ENCODE measurements at regions not wholly inside any gene's neighbourhood (a gene's known extent, or its start where the extent isn't known, plus 50 kb on each side); places are given as distances from the start of the nearest gene placed in this dataset.
A peak's percentile ranks its signal among the peaks of the same experiment; 100 is the strongest.

- H3K4me1 ChIP-seq (replicated peaks in 1 of 2), result peaks cover 4 to 6% of the 10 kb centered on the region in 2 donors
- in situ Hi-C loops (cut with MboI; ENCODE audit: low pct_unique_long_range_greater_than_20kb in 2 of 9, low sequenced_read_pairs in 9 of 9, unreplicated experiment in 9 of 9), result loop anchor here in 1 of 9 experiments (25.0 kb wide), 1 partner anchor 305 kb away; no protein-coding TSS in a partner anchor
- no peak overlapping the region for H3K4me3 ChIP-seq
- no peak overlapping the region for H3K27ac ChIP-seq
- WGBS, 10 experiments, result 60 to 100% (median 87%) methylated on average over 1 to 8 of the region's 10 CpGs; no CpG with 5 or more reads in 3 of the 10 experiments
- ATAC-seq (replicated peaks in 6 of 8), result no peak
Measured at GRCh38 chr20:48307277-48307676, 520.5 kb downstream of the PREX1 start.

DNA sequence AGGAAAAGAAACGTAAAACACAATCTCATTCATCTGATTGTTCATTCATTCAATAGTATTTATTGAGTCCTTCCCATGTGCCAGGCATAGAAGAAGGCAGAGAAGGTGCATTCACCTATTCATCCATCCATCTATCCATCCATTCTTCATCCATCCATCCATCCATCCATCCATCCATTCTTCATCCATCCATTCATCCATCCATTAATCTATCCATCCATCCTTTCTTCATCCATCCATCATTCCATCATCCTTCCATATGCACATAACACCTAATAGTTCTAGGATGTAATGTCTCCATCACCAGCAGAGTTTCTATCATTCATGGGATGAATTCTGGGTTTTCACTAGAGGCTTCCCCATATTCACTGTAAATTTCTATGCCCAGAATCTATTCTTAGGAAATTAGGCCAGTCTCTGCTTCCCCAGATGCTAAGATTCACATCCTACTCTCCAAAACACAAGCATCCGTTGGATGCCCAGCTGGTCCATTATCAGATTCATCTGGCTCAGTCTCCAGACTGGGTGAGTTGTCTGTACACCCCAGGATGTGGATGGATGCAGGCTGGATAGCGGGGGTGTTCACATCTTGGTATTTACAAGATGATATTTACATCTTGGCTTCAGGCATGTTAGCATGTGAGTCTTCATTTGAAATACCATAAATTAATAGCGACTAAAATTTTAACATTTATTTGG is 517.7 kb upstream of the SULF2 start:
- in situ Hi-C loops (cut with MboI; ENCODE audit: low pct_unique_long_range_greater_than_20kb in 2 of 9, low sequenced_read_pairs in 9 of 9, unreplicated experiment in 9 of 9), result loop anchor here in 1 of 9 experiments (25.0 kb wide), 1 partner anchor 309 kb away; no protein-coding TSS in a partner anchor
- ATAC-seq (replicated peaks in 6 of 8), result peak in 1 of 8 experiments; percentile 26

GRCh38 chr20:48302149-48302548 is 516.9 kb upstream of the SULF2 start:
- Histone ChIP-seq H3K4me1 (replicated peaks in 1 of 2) (peaks cover 0 to 6% of the 10 kb centered on the region in 2 donors), H3K4me3 (no peak overlapping the region), H3K27ac (no peak overlapping the region)
- no peak for ATAC-seq (replicated peaks in 6 of 8)
- in situ Hi-C loops (cut with MboI; ENCODE audit: low pct_unique_long_range_greater_than_20kb in 2 of 9, low sequenced_read_pairs in 9 of 9, unreplicated experiment in 9 of 9), result loop anchor here in 1 of 9 experiments (25.0 kb wide), 1 partner anchor 310 kb away; no protein-coding TSS in a partner anchor

More for the DNA sequence above, 517.7 kb upstream of the SULF2 start:
- Histone ChIP-seq H3K4me1 (replicated peaks in 1 of 2) (peaks cover 0 to 6% of the 10 kb centered on the region in 2 donors), H3K4me3 (no peak overlapping the region), H3K27ac (no peak overlapping the region)
- 20 to 100% (median 86%) methylated on average over 2 to 4 of the region's 4 CpGs; no CpG with 5 or more reads in 1 of the 10 experiments for whole genome bisulfite sequencing, 10 experiments

DNA sequence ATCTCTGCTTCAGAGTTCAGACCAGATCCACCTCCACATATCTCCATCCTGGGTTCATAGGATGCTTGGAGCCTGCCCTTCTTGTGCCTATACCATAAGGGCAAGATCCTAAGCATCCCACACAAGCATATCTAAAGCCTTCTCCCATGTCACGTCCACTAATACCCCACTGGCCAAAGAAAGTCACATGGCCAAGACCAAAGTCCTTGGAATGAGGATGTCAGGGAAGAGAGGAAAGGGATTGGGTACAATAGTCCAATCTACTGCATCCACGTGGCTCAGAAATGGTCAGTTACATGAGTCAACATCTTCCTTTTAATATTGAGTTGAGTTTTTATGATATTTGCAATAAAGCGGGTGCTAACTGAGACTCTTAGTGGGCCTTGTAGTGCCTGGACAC is 515.9 kb upstream of the SULF2 start:
- Histone ChIP-seq H3K4me3 (no peak overlapping the region), H3K27ac (no peak overlapping the region), H3K4me1 (replicated peaks in 1 of 2) (peaks cover 0 to 8% of the 10 kb centered on the region in 2 donors)
- in situ Hi-C loops (cut with MboI; ENCODE audit: low pct_unique_long_range_greater_than_20kb in 2 of 9, low sequenced_read_pairs in 9 of 9, unreplicated experiment in 9 of 9), result loop anchor here in 1 of 9 experiments (25.0 kb wide), 1 partner anchor 311 kb away; no protein-coding TSS in a partner anchor
- WGBS, 10 experiments, result 50 to 100% (median 83%) methylated on average over 1 to 3 of the region's 3 CpGs; no CpG with 5 or more reads in 3 of the 10 experiments
- no peak for ATAC-seq (replicated peaks in 6 of 8)

DNA sequence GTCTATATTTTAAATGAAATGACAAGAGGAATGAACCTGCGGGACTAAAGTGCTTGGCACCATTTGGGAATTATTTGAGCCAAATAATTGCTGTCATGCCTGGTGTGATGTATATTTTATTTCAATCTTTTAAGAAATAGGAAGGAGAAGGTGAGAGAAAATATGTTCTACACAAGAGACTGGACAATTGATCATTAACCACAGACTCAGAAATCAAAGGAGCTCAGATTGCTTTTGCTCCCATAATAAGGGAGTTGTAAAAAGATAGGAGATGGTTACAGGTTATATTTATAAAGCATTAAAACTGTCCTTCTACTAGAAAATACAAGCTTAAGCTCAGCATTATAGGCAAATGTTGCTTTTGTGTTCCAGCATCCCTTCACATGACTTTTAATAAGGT is 515.2 kb upstream of the SULF2 start:
- Histone ChIP-seq H3K4me1 (replicated peaks in 1 of 2) (peaks cover 6 to 15% of the 10 kb centered on the region in 2 donors), H3K4me3 (no peak overlapping the region), H3K27ac (no peak overlapping the region)
- WGBS, 10 experiments, result 50 to 100% (median 95%) methylated on average over 1 of the region's 1 CpG; no CpG with 5 or more reads in 2 of the 10 experiments
- ATAC-seq (replicated peaks in 6 of 8), result no peak
- in situ Hi-C loops (cut with MboI; ENCODE audit: low pct_unique_long_range_greater_than_20kb in 2 of 9, low sequenced_read_pairs in 9 of 9, unreplicated experiment in 9 of 9), result loop anchor here in 1 of 9 experiments (25.0 kb wide), 1 partner anchor 312 kb away; no protein-coding TSS in a partner anchor

- in situ Hi-C loops (cut with MboI; ENCODE audit: low pct_unique_long_range_greater_than_20kb in 2 of 9, low sequenced_read_pairs in 9 of 9, unreplicated experiment in 9 of 9), result loop anchor here in 2 of 9 experiments (25.0 kb wide), 1 partner anchor 512 kb away; the partner anchor contains the start of gene SULF2 (in 2 of the 2)
- ATAC-seq (replicated peaks in 6 of 8), result peak in 7 of 8 experiments; percentile 36 to 87 (median 78)
- Histone ChIP-seq H3K4me1 (replicated peaks in 1 of 2) (peaks cover 21 to 30% of the 10 kb centered on the region in 2 donors), H3K4me3 (no peak overlapping the region), H3K27ac (no peak overlapping the region)
- WGBS, 10 experiments, result 0 to 100% (median 71%) methylated on average over 1 to 5 of the region's 7 CpGs; no CpG with 5 or more reads in 1 of the 10 experiments
Measured at GRCh38 chr20:48298851-48299484, 513.7 kb upstream of the SULF2 start.

DNA sequence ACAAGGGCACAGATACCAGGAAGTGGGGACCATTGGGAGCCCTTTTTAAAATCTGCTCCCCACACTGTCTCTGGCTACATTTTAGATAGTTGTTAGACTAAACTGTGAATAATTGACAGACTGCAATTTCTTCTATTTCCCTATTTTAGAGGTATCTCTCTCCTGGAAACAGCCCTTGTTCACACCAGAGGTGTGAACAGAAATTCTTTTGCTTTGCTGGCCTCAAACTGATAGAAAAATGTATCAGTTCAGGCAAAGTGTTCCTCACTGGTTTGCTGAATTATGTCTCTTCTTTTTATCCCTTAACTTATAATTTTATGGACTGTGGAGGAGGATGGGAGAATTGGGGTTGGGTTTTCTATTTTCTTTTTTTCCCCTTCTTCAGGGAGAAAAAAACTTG is 513.2 kb upstream of the SULF2 start:
- in situ Hi-C loops (cut with MboI; ENCODE audit: low pct_unique_long_range_greater_than_20kb in 2 of 9, low sequenced_read_pairs in 9 of 9, unreplicated experiment in 9 of 9), result loop anchor here in 2 of 9 experiments (25.0 kb wide), 1 partner anchor 511 kb away; the partner anchor contains the start of gene SULF2 (in 2 of the 2)
- no peak overlapping the region for H3K27ac ChIP-seq
- no peak for ATAC-seq (replicated peaks in 6 of 8)
- peaks cover 24 to 30% of the 10 kb centered on the region in 2 donors for H3K4me1 ChIP-seq (replicated peaks in 1 of 2)
- H3K4me3 ChIP-seq, result no peak overlapping the region

- WGBS, 10 experiments, result 18 to 100% (median 36%) methylated on average over 1 to 6 of the region's 6 CpGs; no CpG with 5 or more reads in 3 of the 10 experiments
- in situ Hi-C loops (cut with MboI; ENCODE audit: low pct_unique_long_range_greater_than_20kb in 2 of 9, low sequenced_read_pairs in 9 of 9, unreplicated experiment in 9 of 9), result loop anchor here in 2 of 9 experiments (25.0 kb wide), 1 partner anchor 509 kb away; the partner anchor contains the start of gene SULF2 (in 2 of the 2)
- peak in 4 of 8 experiments; percentile 12 to 41 (median 28) for ATAC-seq (replicated peaks in 6 of 8)
- H3K4me3 ChIP-seq, result no peak overlapping the region
- H3K27ac ChIP-seq, result no peak overlapping the region
- H3K4me1 ChIP-seq (replicated peaks in 1 of 2), result peaks cover 39 to 45% of the 10 kb centered on the region in 2 donors
Measured at GRCh38 chr20:48295966-48296421, 510.7 kb upstream of the SULF2 start.

GRCh38 chr20:48295445-48295903 is 510.2 kb upstream of the SULF2 start:
- ATAC-seq (replicated peaks in 6 of 8), result peak; percentile 48 to 70 (median 62)
- Histone ChIP-seq H3K27ac (no peak overlapping the region), H3K4me1 (replicated peaks in 1 of 2) (peaks cover 39 to 45% of the 10 kb centered on the region in 2 donors), H3K4me3 (no peak overlapping the region)
- 0 to 64% (median 23%) methylated on average over 1 to 5 of the region's 5 CpGs; no CpG with 5 or more reads in 2 of the 10 experiments for WGBS, 10 experiments
- in situ Hi-C loops (cut with MboI; ENCODE audit: low pct_unique_long_range_greater_than_20kb in 2 of 9, low sequenced_read_pairs in 9 of 9, unreplicated experiment in 9 of 9), result loop anchor here in 2 of 9 experiments (25.0 kb wide), 1 partner anchor 508 kb away; the partner anchor contains the start of gene SULF2 (in 2 of the 2)

DNA sequence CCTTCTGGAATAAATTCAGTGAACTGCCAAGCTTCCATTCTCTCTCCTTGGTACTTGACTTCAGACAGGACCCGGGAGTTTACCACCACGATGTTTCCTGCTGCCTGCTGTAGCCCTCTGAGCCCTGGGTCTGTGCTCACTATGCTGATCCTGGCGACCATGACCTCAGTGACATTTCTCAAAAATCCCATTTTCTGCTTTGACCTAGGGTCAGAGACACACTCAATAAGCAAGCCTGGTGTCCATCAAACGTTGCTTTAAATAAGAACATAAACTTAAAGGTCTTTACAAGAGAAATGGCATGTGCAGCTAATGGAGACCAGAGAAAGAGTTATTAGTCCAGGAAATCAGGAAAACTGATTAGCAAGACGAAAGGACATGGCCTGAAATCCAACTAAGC is 509.7 kb upstream of the SULF2 start:
- peaks cover 39 to 45% of the 10 kb centered on the region in 2 donors for H3K4me1 ChIP-seq (replicated peaks in 1 of 2)
- ATAC-seq (replicated peaks in 6 of 8), result peak in 2 of 8 experiments; percentile 3 to 37
- H3K27ac ChIP-seq, result no peak overlapping the region
- WGBS, 10 experiments, result 16 to 65% (median 34%) methylated on average over 2 to 5 of the region's 5 CpGs; no CpG with 5 or more reads in 2 of the 10 experiments
- in situ Hi-C loops (cut with MboI; ENCODE audit: low pct_unique_long_range_greater_than_20kb in 2 of 9, low sequenced_read_pairs in 9 of 9, unreplicated experiment in 9 of 9), result loop anchor here in 2 of 9 experiments (25.0 kb wide), 1 partner anchor 508 kb away; the partner anchor contains the start of gene SULF2 (in 2 of the 2)
- no peak overlapping the region for H3K4me3 ChIP-seq

DNA sequence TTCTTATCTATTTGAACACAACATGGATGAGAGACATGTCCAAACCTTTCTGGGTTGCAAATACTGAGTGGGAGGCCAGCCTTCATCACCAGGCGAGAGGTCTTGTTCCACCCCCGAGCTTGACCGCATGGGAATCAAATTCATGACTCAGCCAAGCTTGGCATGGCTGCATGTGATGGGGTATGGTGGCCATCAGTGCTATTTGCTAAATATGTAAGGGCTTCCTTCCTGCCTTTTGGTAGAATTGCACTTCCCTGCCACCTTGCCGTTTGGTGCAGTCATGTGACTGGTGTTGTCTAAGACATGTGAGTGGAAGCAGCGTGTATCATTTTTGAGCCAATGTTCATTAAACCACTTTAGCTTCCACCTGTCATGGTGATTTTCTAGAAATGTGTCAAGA is 508.9 kb upstream of the SULF2 start:
- Histone ChIP-seq H3K4me1 (replicated peaks in 1 of 2) (peaks cover 37 to 45% of the 10 kb centered on the region in 2 donors), H3K4me3 (no peak overlapping the region), H3K27ac (no peak overlapping the region)
- ATAC-seq (replicated peaks in 6 of 8), result no peak
- 60 to 100% (median 81%) methylated on average over 1 to 4 of the region's 5 CpGs; no CpG with 5 or more reads in 3 of the 10 experiments for WGBS, 10 experiments
- in situ Hi-C loops (cut with MboI; ENCODE audit: low pct_unique_long_range_greater_than_20kb in 2 of 9, low sequenced_read_pairs in 9 of 9, unreplicated experiment in 9 of 9), result loop anchor here in 2 of 9 experiments (25.0 kb wide), 1 partner anchor 507 kb away; the partner anchor contains the start of gene SULF2 (in 2 of the 2)

DNA sequence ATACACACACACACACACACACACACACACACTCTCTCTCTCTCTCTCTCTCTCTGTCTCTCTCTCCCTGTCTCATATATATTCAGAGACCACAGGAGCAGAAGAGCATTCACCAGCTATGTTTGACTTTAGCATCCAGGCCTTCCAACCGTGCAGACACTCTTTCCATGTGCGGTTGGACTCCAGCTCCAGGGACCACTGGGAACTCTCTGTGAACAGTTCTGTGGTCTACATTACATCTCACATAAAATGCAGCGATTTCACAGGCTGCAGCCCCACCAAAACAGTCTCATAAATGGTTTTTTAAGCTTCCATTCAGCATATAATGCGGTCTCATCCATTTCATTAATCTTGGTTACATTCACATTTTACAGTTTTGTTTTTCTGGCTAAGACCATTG is 508.4 kb upstream of the SULF2 start:
- WGBS, 10 experiments, result 24 to 90% (median 83%) methylated on average over 2 to 4 of the region's 4 CpGs; no CpG with 5 or more reads in 1 of the 10 experiments
- peak in 2 of 8 experiments; percentile 5 to 35 for ATAC-seq (replicated peaks in 6 of 8)
- H3K27ac ChIP-seq, result no peak overlapping the region
- H3K4me1 ChIP-seq (replicated peaks in 1 of 2), result peaks cover 33 to 45% of the 10 kb centered on the region in 2 donors
- in situ Hi-C loops (cut with MboI; ENCODE audit: low pct_unique_long_range_greater_than_20kb in 2 of 9, low sequenced_read_pairs in 9 of 9, unreplicated experiment in 9 of 9), result loop anchor here in 2 of 9 experiments (25.0 kb wide), 1 partner anchor 506 kb away; the partner anchor contains the start of gene SULF2 (in 2 of the 2)
- no peak overlapping the region for H3K4me3 ChIP-seq

Measured in motor neuron (in vitro differentiated cells).